Panc1 (cell line): ENCODE measurements at regions not wholly inside any gene's neighbourhood (a gene's known extent, or its start where the extent isn't known, plus 50 kb on each side); places are given as distances from the start of the nearest gene placed in this dataset.

Experiments used
- ATAC-seq: fragments of 200-7000 bp; cut with Tn5 transposase; 2 replicates; pipeline ENCODE4 v1.9.1; 2020; ENCODE audit warnings: mild to moderate bottlenecking, moderate library complexity
- BruUV-seq: library from RNA; stranded (reverse); fragments of 400-500 nt; replicated peaks from 2 replicates; lab custom pipeline; 2021; lab: Mats Ljungman, UMichigan
- CTCF ChIA-PET: fragments of 300-600 bp; sonication (Branson Sonifier 250); formaldehyde crosslinking; loops from one replicate; lab custom pipeline; 2022; ENCODE audit warnings: antibody characterized with exemption; lab: Charles Lee
- POLR2A ChIA-PET: fragments of 300-600 bp; sonication (Branson Sonifier 250); formaldehyde crosslinking; loops from one replicate; lab custom pipeline; 2022; ENCODE audit warnings: antibody characterized with exemption; lab: Charles Lee
- DNase-seq: peaks from one replicate; pipeline ENCODE4 v3.0.0-alpha.2; 2010; ENCODE audit warnings: low read depth, low spot score
- H3K27ac ChIP-seq: 2 replicates; pipeline ENCODE4 v1.5.1; 2011; ENCODE audit warnings: mild to moderate bottlenecking, low read length, inconsistent platforms
- H3K27me3 ChIP-seq: fragments of 200-500 bp; sonication (Bioruptor generic); 2 replicates; pipeline ENCODE4 v1.6.0; 2014; ENCODE audit warnings: low read length, inconsistent platforms; ENCODE audit not compliant: control insufficient read depth, insufficient read depth
- H3K36me3 ChIP-seq: fragments of 200-500 bp; sonication (Bioruptor generic); 2 replicates; pipeline ENCODE4 v1.5.1; 2014; ENCODE audit warnings: inconsistent platforms, mild to moderate bottlenecking, low read length, moderate library complexity; ENCODE audit not compliant: control insufficient read depth, insufficient read depth
- H3K4me1 ChIP-seq: 2 replicates; pipeline ENCODE4 v1.5.1; 2011; ENCODE audit warnings: inconsistent platforms, mild to moderate bottlenecking, low read length, moderate library complexity; ENCODE audit not compliant: control insufficient read depth, insufficient read depth
- H3K4me3 ChIP-seq, 2 experiments: 2 replicates each; pipeline ENCODE4 v1.5.1; 2011 to 2012; ENCODE audit warnings: low read depth in 2 of 2, low read length in 2 of 2, mild to moderate bottlenecking in 2 of 2, inconsistent platforms in 1 of 2, moderate library complexity in 1 of 2
- H3K9me3 ChIP-seq: fragments of 200-500 bp; sonication (Bioruptor generic); 2 replicates; pipeline ENCODE4 v1.5.1; 2014; ENCODE audit warnings: low read depth, mild to moderate bottlenecking, inconsistent platforms, low read length, moderate library complexity; ENCODE audit not compliant: control insufficient read depth, insufficient read depth
- CTCF ChIP-seq: fragments of 450-650 bp; IDR thresholded peaks from 2 replicates; pipeline ENCODE4 v1.5.1; 2017; ENCODE audit warnings: mild to moderate bottlenecking
- POLR2AphosphoS5 ChIP-seq: IDR thresholded peaks from 2 replicates; pipeline ENCODE4 v1.6.1; 2012; ENCODE audit warnings: mild to moderate bottlenecking, low read depth, low read length, moderate library complexity
- REST ChIP-seq, 2 experiments: IDR thresholded peaks; 2 replicates each; pipeline ENCODE4 v1.6.1; 2011 to 2012; ENCODE audit warnings: low read depth in 2 of 2, control low read depth in 1 of 2, low read length in 1 of 2, mild to moderate bottlenecking in 1 of 2, moderate library complexity in 1 of 2; ENCODE audit not compliant: insufficient read depth in 1 of 2
- SIN3A ChIP-seq: IDR thresholded peaks from 2 replicates; pipeline ENCODE4 v1.6.1; 2012; ENCODE audit warnings: low read depth, mild to moderate bottlenecking, low read length, moderate library complexity, borderline replicate concordance; ENCODE audit not compliant: insufficient read depth
- TCF7L2 ChIP-seq: IDR thresholded peaks from 2 replicates; pipeline ENCODE4 v1.6.1; 2011; ENCODE audit warnings: mild to moderate bottlenecking, low read depth, low read length, inconsistent platforms
- in situ Hi-C: cut with HindIII; loops from 2 replicates; pipeline ENCODE4 v1.10.0; 2016; ENCODE audit warnings: low sequenced_read_pairs, low pct_unique_long_range_greater_than_20kb
- intact Hi-C: fragments of 100-400 bp; cut with micrococcal nuclease; formaldehyde crosslinking; loops from one replicate; pipeline ENCODE4 v1.10.0; 2022; ENCODE audit not compliant: unreplicated experiment

- H3K36me3 ChIP-seq: no peaks in the 10 kb centered on the region
- TF ChIP-seq POLR2AphosphoS5 (no peak), TCF7L2 (no peak), REST (IDR thresholded peaks at IDR 0.05; ENCODE audit: insufficient read depth in 1 of 2, low read depth in 2 of 2, low read length in 1 of 2) (no peak), SIN3A (no peak), CTCF (no peak)
- H3K4me1 ChIP-seq: no peaks in the 10 kb centered on the region
- no peaks in the 10 kb centered on the region for H3K9me3 ChIP-seq
- CTCF ChIA-PET: no interaction called here
- no peak overlapping the region for H3K27ac ChIP-seq
- ATAC-seq (no peak), DNase-seq (no peak)
- intact Hi-C loops (no loop called here), in situ Hi-C loops (no loop called here)
- H3K27me3 ChIP-seq: no peaks in the 10 kb centered on the region
- POLR2A ChIA-PET: no interaction called here
- no peak overlapping the region for H3K4me3 ChIP-seq
- BruUV-seq: no TSS peak
These were observed 96.3 kb upstream of the SLC6A6 start for GRCh38 chr3:14306142-14306541.

GRCh38 chr3:14307656-14308302 lies 94.6 kb upstream of the SLC6A6 start:
- ATAC-seq (no peak), DNase-seq (no peak)
- no peaks in the 10 kb centered on the region; the same call in 1 of the 2 replicates for H3K27me3 ChIP-seq
- H3K36me3 ChIP-seq: no peaks in the 10 kb centered on the region
- ChIA-PET CTCF (no interaction called here), POLR2A (no interaction called here)
- H3K4me1 ChIP-seq: no peaks in the 10 kb centered on the region
- no peak overlapping the region for H3K4me3 ChIP-seq
- no peaks in the 10 kb centered on the region for H3K9me3 ChIP-seq
- no TSS peak for BruUV-seq
- in situ Hi-C loops: no loop called here
- H3K27ac ChIP-seq: no peak overlapping the region
- TF ChIP-seq POLR2AphosphoS5: no peak
- TF ChIP-seq REST (IDR thresholded peaks at IDR 0.05; ENCODE audit: insufficient read depth in 1 of 2, low read depth in 2 of 2, low read length in 1 of 2): no peak
- no peak for TF ChIP-seq SIN3A
- no peak for TF ChIP-seq TCF7L2
- intact Hi-C loops: no loop called here
